B cell (primary cell): ENCODE measurements at regions not wholly inside any gene's neighbourhood (a gene's known extent, or its start where the extent isn't known, plus 50 kb on each side); places are given as distances from the start of the nearest gene placed in this dataset.

ENCODE experiments used
- ATAC-seq: fragments of 200-7000 bp; cut with Tn5 transposase; one replicate; pipeline ENCODE4 v1.10.0; 2021; ENCODE audit warnings: low read depth, mild to moderate bottlenecking, moderate number of reproducible peaks, moderate library complexity
- CTCF ChIA-PET: fragments of 350-600 bp; sonication (Branson Sonifier 250); formaldehyde crosslinking; loops from one replicate; lab custom pipeline; 2021; ENCODE audit warnings: antibody characterized with exemption, inconsistent platforms; lab: Charles Lee
- POLR2A ChIA-PET: fragments of 350-600 bp; sonication (Branson Sonifier 250); formaldehyde crosslinking; loops from one replicate; lab custom pipeline; 2021; ENCODE audit warnings: antibody characterized with exemption; lab: Charles Lee
- DNase-seq: peaks from one replicate; pipeline ENCODE4 v3.0.0; 2013
- H2AFZ ChIP-seq: 2 replicates; pipeline ENCODE4 v1.6.1; 2012; ENCODE audit warnings: mild to moderate bottlenecking, low read depth, low read length; ENCODE audit not compliant: insufficient read depth, poor library complexity, severe bottlenecking
- H3K27ac ChIP-seq, 2 donors: 1 replicate in 1 of 2; 2 replicates in 1 of 2; pipeline ENCODE4 v1.5.1; 2012 to 2013; ENCODE audit warnings: low read length in 2 of 2, mild to moderate bottlenecking in 2 of 2, moderate library complexity in 1 of 2
- H3K27me3 ChIP-seq, 4 experiments: fragments of 200-600 bp in 1 of 4; sonication (generic) in 1 of 4; replicated peaks in 1 of 4; 1 replicate in 2 of 4; 2 replicates in 2 of 4; pipeline versions ENCODE4 v1.6.1 to v1.7.0; 2013 to 2016; ENCODE audit warnings: low read length in 3 of 4, mild to moderate bottlenecking in 2 of 4, mixed read lengths in 1 of 4, moderate library complexity in 1 of 4; ENCODE audit not compliant: insufficient read depth in 4 of 4, control insufficient read depth in 3 of 4; ENCODE audit errors: control extremely low read depth in 1 of 4
- H3K36me3 ChIP-seq, 2 experiments: replicated peaks in 1 of 2; 1 replicate in 1 of 2; 2 replicates in 1 of 2; pipeline versions ENCODE4 v1.6.1 to v1.7.1; 2013; ENCODE audit warnings: low read length in 1 of 2; ENCODE audit not compliant: insufficient read depth in 2 of 2, control insufficient read depth in 1 of 2; ENCODE audit errors: control extremely low read depth in 1 of 2, extremely low read depth in 1 of 2
- H3K4me1 ChIP-seq, 2 donors: fragments of 200-600 bp in 1 of 2; sonication (generic) in 1 of 2; 1 replicate in 1 of 2; 2 replicates in 1 of 2; pipeline versions ENCODE4 v1.5.1 to v1.6.1; 2013 to 2017; ENCODE audit warnings: low read length in 2 of 2; ENCODE audit not compliant: control insufficient read depth in 2 of 2, insufficient read depth in 2 of 2
- H3K4me2 ChIP-seq: replicated peaks from 2 replicates; pipeline ENCODE3; 2012; ENCODE audit warnings: mild to moderate bottlenecking, low read depth, low read length; ENCODE audit not compliant: poor library complexity, severe bottlenecking
- H3K4me3 ChIP-seq, 5 experiments: fragments of 200-600 bp in 1 of 5; sonication (generic) in 1 of 5; 1 replicate in 3 of 5; 2 replicates in 2 of 5; pipeline versions ENCODE4 v1.5.1 to v1.7.0; 2011 to 2016; ENCODE audit warnings: low read length in 4 of 5, mild to moderate bottlenecking in 4 of 5, low read depth in 2 of 5, control low read depth in 1 of 5, moderate library complexity in 1 of 5; ENCODE audit not compliant: insufficient read depth in 1 of 5; ENCODE audit errors: control extremely low read depth in 1 of 5, extremely low read depth in 1 of 5
- H3K79me2 ChIP-seq: fragments of 200-600 bp; sonication (generic); one replicate; pipeline ENCODE4 v1.6.0; 2016; ENCODE audit warnings: low read length; ENCODE audit not compliant: control insufficient read depth, insufficient read depth
- H3K9ac ChIP-seq: fragments of 200-600 bp; sonication (generic); 2 replicates; pipeline ENCODE4 v1.6.1; 2017; ENCODE audit warnings: mild to moderate bottlenecking, low read length, moderate library complexity
- H3K9me3 ChIP-seq, 3 donors: one replicate each; pipeline versions ENCODE4 v1.6.1 to v1.7.1; 2013; ENCODE audit warnings: low read length in 2 of 3; ENCODE audit not compliant: control insufficient read depth in 2 of 3, insufficient read depth in 1 of 3; ENCODE audit errors: control extremely low read depth in 1 of 3
- H4K20me1 ChIP-seq: 2 replicates; pipeline ENCODE4 v1.6.0; 2012; ENCODE audit warnings: mild to moderate bottlenecking, low read length; ENCODE audit not compliant: insufficient read depth, control insufficient read depth, poor library complexity, severe bottlenecking
- H3K27ac Mint-ChIP-seq: one replicate; pipeline ENCODE4 v1.8.0; 2021; ENCODE audit warnings: mixed read lengths
- H3K27me3 Mint-ChIP-seq: one replicate; pipeline ENCODE4 v1.8.0; 2021; ENCODE audit warnings: mixed read lengths
- H3K4me1 Mint-ChIP-seq: one replicate; pipeline ENCODE4 v1.8.0; 2021; ENCODE audit warnings: mixed read lengths
- H3K4me3 Mint-ChIP-seq: one replicate; pipeline ENCODE4 v1.8.0; 2021; ENCODE audit warnings: mixed read lengths
- H3K9me3 Mint-ChIP-seq: one replicate; pipeline ENCODE4 v1.8.0; 2022; ENCODE audit warnings: mixed read lengths; ENCODE audit not compliant: insufficient read depth
- CTCF ChIP-seq: fragments of 200-600 bp; IDR thresholded peaks from one replicate; pipeline ENCODE4 v1.8.0; 2022; ENCODE audit warnings: antibody characterized with exemption, mild to moderate bottlenecking
- EZH2 ChIP-seq: IDR thresholded peaks from 2 replicates; pipeline ENCODE4 v1.6.1; 2012; ENCODE audit warnings: borderline replicate concordance, low read depth, mild to moderate bottlenecking, moderate library complexity, low read length; ENCODE audit not compliant: insufficient read depth, poor library complexity, severe bottlenecking
- WGBS: methylation state at CpG from one replicate; pipeline ENCODE4 v1.1.5; 2013; ENCODE audit warnings: missing lambda C conversion rate; ENCODE audit not compliant: insufficient coverage; 5-methylcytosine and 5-hydroxymethylcytosine counted together
- intact Hi-C: fragments of 100-400 bp; cut with micrococcal nuclease; formaldehyde crosslinking; loops from one replicate; pipeline ENCODE4 v1.10.0; 2022

- H3K4me3 ChIP-seq: no peak overlapping the region
- no peaks in the 10 kb centered on the region for H3K27me3 Mint-ChIP-seq
- no peak overlapping the region for H3K9ac ChIP-seq
- no peak overlapping the region for H3K27ac Mint-ChIP-seq
- TF ChIP-seq EZH2 (no peak), CTCF (no peak)
- H3K4me2 ChIP-seq: no peak overlapping the region
- POLR2A ChIA-PET: no interaction called here
- no peaks in the 10 kb centered on the region for H3K27me3 ChIP-seq
- H3K4me1 ChIP-seq: no peaks in the 10 kb centered on the region
- no peaks in the 10 kb centered on the region for H3K9me3 ChIP-seq
- H3K4me1 Mint-ChIP-seq: no peaks in the 10 kb centered on the region
- no peak overlapping the region for H2AFZ ChIP-seq
- H3K79me2 ChIP-seq: no peaks in the 10 kb centered on the region
- WGBS: 57% methylated on average over 2 of the region's 2 CpGs
- H3K4me3 Mint-ChIP-seq: no peak overlapping the region
- DNase-seq (no peak), ATAC-seq (no peak)
- peaks cover 2% of the 10 kb centered on the region for H3K9me3 Mint-ChIP-seq
- H3K27ac ChIP-seq: no peak overlapping the region
- H3K36me3 ChIP-seq: no peaks in the 10 kb centered on the region
- CTCF ChIA-PET: no interaction called here
- H4K20me1 ChIP-seq: no peaks in the 10 kb centered on the region
- intact Hi-C loops: no loop called here
Measured at GRCh38 chr6:67394254-67394653, 1240.8 kb upstream of the ADGRB3 start.

GRCh38 chr6:67393356-67393755 is 1241.7 kb upstream of the ADGRB3 start:
- no peaks in the 10 kb centered on the region for H3K36me3 ChIP-seq
- ATAC-seq (no peak), DNase-seq (no peak)
- no peaks in the 10 kb centered on the region for H3K79me2 ChIP-seq
- TF ChIP-seq CTCF (no peak), EZH2 (no peak)
- H4K20me1 ChIP-seq: no peaks in the 10 kb centered on the region
- H3K9me3 ChIP-seq: no peaks in the 10 kb centered on the region
- Mint-ChIP-seq H3K4me3 (no peak overlapping the region), H3K27ac (no peak overlapping the region), H3K27me3 (no peaks in the 10 kb centered on the region), H3K9me3 (peaks cover 2% of the 10 kb centered on the region), H3K4me1 (no peaks in the 10 kb centered on the region)
- H3K27ac ChIP-seq: no peak overlapping the region
- ChIA-PET POLR2A (no interaction called here), CTCF (no interaction called here)
- H2AFZ ChIP-seq: no peak overlapping the region
- no peaks in the 10 kb centered on the region for H3K27me3 ChIP-seq
- no peak overlapping the region for H3K9ac ChIP-seq
- intact Hi-C loops: no loop called here
- H3K4me1 ChIP-seq: no peaks in the 10 kb centered on the region
- H3K4me3 ChIP-seq: no peak overlapping the region
- 80% methylated on average over 1 of the region's 1 CpG for WGBS
- no peak overlapping the region for H3K4me2 ChIP-seq
